ENCODE measurements at regions not wholly inside any gene's neighbourhood (a gene's known extent, or its start where the extent isn't known, plus 50 kb on each side); places are given as distances from the start of the nearest gene placed in this dataset.

GRCh38 chr2:18304849-18305248 is 255.6 kb downstream of the RDH14 start:
- no peak for TF ChIP-seq CTCF (IDR thresholded peaks at IDR 0.05)
- TF ChIP-seq POLR2A (IDR thresholded peaks at IDR 0.05), result no peak

Data from testis (tissue), 2 donors.